Mucosa of rectum (tissue), 2 donors: ENCODE measurements at regions not wholly inside any gene's neighbourhood (a gene's known extent, or its start where the extent isn't known, plus 50 kb on each side); places are given as distances from the start of the nearest gene placed in this dataset.

ENCODE experiments used
- H3K27ac ChIP-seq, 2 donors: one replicate each; pipeline ENCODE4 v1.7.0; 2013; ENCODE audit warnings: inconsistent platforms in 2 of 2, low read depth in 2 of 2, low read length in 2 of 2
- H3K27me3 ChIP-seq, 2 donors: one replicate each; pipeline ENCODE4 v1.7.0; 2013; ENCODE audit warnings: low read length in 2 of 2; ENCODE audit not compliant: control insufficient read depth in 2 of 2, insufficient read depth in 2 of 2
- H3K36me3 ChIP-seq, 2 donors: one replicate each; pipeline ENCODE4 v1.7.0; 2013; ENCODE audit warnings: low read length in 2 of 2; ENCODE audit not compliant: control insufficient read depth in 2 of 2, insufficient read depth in 2 of 2
- H3K4me1 ChIP-seq, 2 donors: one replicate each; pipeline ENCODE4 v1.7.0; 2013; ENCODE audit warnings: low read length in 2 of 2, mild to moderate bottlenecking in 1 of 2; ENCODE audit not compliant: control insufficient read depth in 2 of 2, insufficient read depth in 2 of 2
- H3K4me3 ChIP-seq, 2 donors: one replicate each; pipeline ENCODE4 v1.7.0; 2013; ENCODE audit warnings: low read length in 2 of 2
- H3K9ac ChIP-seq, 2 donors: one replicate each; pipeline ENCODE4 v1.7.0; 2013; ENCODE audit warnings: low read length in 2 of 2, low read depth in 1 of 2, mild to moderate bottlenecking in 1 of 2
- H3K9me3 ChIP-seq, 2 donors: one replicate each; pipeline ENCODE4 v1.7.0; 2013; ENCODE audit warnings: low read length in 2 of 2; ENCODE audit not compliant: control insufficient read depth in 2 of 2
- donor health status: healthy.
- donor health status: Normal muscosa, but diverticular disease.

- no peaks in the 10 kb centered on the region for H3K27me3 ChIP-seq
- H3K27ac ChIP-seq: no peak overlapping the region
- no peaks in the 10 kb centered on the region for H3K9me3 ChIP-seq
- no peak overlapping the region for H3K4me3 ChIP-seq
- no peaks in the 10 kb centered on the region for H3K36me3 ChIP-seq
- peaks cover 0 to 5% of the 10 kb centered on the region in 2 donors for H3K4me1 ChIP-seq
- H3K9ac ChIP-seq: no peak overlapping the region
Observed at GRCh38 chr2:236976266-236977062, 109.2 kb upstream of the COPS8 start.

- Histone ChIP-seq H3K4me3 (no peak overlapping the region), H3K27ac (no peak overlapping the region), H3K4me1 (peaks cover 0 to 5% of the 10 kb centered on the region in 2 donors), H3K9me3 (no peaks in the 10 kb centered on the region), H3K27me3 (no peaks in the 10 kb centered on the region), H3K9ac (no peak overlapping the region), H3K36me3 (no peaks in the 10 kb centered on the region)
Observed at GRCh38 chr2:236977063-236977851, 108.4 kb upstream of the COPS8 start.

- Histone ChIP-seq H3K36me3 (no peaks in the 10 kb centered on the region), H3K9ac (no peak overlapping the region), H3K9me3 (no peaks in the 10 kb centered on the region), H3K4me1 (peaks cover 0 to 2% of the 10 kb centered on the region in 2 donors), H3K27ac (no peak overlapping the region), H3K4me3 (no peak overlapping the region), H3K27me3 (no peaks in the 10 kb centered on the region)
Observed at GRCh38 chr2:236977852-236978398, 107.8 kb upstream of the COPS8 start.

GRCh38 chr2:236979664-236980063 is 106.0 kb upstream of the COPS8 start:
- H3K9ac ChIP-seq: no peak overlapping the region
- no peaks in the 10 kb centered on the region for H3K36me3 ChIP-seq

GRCh38 chr2:236980961-236981360 is 104.7 kb upstream of the COPS8 start:
- H3K4me1 ChIP-seq: no peaks in the 10 kb centered on the region
- H3K27ac ChIP-seq: no peak overlapping the region
- H3K27me3 ChIP-seq: no peaks in the 10 kb centered on the region
- no peak overlapping the region for H3K4me3 ChIP-seq
- H3K9me3 ChIP-seq: peaks cover 0 to 3% of the 10 kb centered on the region in 2 donors
- no peaks in the 10 kb centered on the region for H3K36me3 ChIP-seq
- no peak overlapping the region for H3K9ac ChIP-seq

More at GRCh38 chr2:236979664-236980063, 106.0 kb upstream of the COPS8 start:
- Histone ChIP-seq H3K4me3 (no peak overlapping the region), H3K27ac (no peak overlapping the region), H3K9me3 (peaks cover 0 to 3% of the 10 kb centered on the region in 2 donors), H3K4me1 (no peaks in the 10 kb centered on the region), H3K27me3 (no peaks in the 10 kb centered on the region)

GRCh38 chr2:236981701-236982485 is 103.8 kb upstream of the COPS8 start:
- H3K27ac ChIP-seq: no peak overlapping the region
- H3K9me3 ChIP-seq: peaks cover 0 to 3% of the 10 kb centered on the region in 2 donors
- no peak overlapping the region for H3K4me3 ChIP-seq
- no peaks in the 10 kb centered on the region for H3K4me1 ChIP-seq
- H3K9ac ChIP-seq: no peak overlapping the region
- no peaks in the 10 kb centered on the region for H3K36me3 ChIP-seq
- no peaks in the 10 kb centered on the region for H3K27me3 ChIP-seq

- Histone ChIP-seq H3K36me3 (no peaks in the 10 kb centered on the region), H3K9ac (no peak overlapping the region)
Observed at GRCh38 chr2:236982693-236983455, 102.8 kb upstream of the COPS8 start.

GRCh38 chr2:236984046-236984445 is 101.6 kb upstream of the COPS8 start:
- Histone ChIP-seq H3K9ac (no peak overlapping the region), H3K27me3 (no peaks in the 10 kb centered on the region), H3K36me3 (no peaks in the 10 kb centered on the region), H3K4me3 (no peak overlapping the region), H3K27ac (no peak overlapping the region), H3K4me1 (no peaks in the 10 kb centered on the region), H3K9me3 (peaks cover 0 to 3% of the 10 kb centered on the region in 2 donors)

More at GRCh38 chr2:236982693-236983455, 102.8 kb upstream of the COPS8 start:
- no peaks in the 10 kb centered on the region for H3K27me3 ChIP-seq
- peaks cover 0 to 3% of the 10 kb centered on the region in 2 donors for H3K9me3 ChIP-seq
- no peak overlapping the region for H3K27ac ChIP-seq
- H3K4me3 ChIP-seq: no peak overlapping the region
- H3K4me1 ChIP-seq: no peaks in the 10 kb centered on the region

GRCh38 chr2:236985761-236986339 is 99.8 kb upstream of the COPS8 start:
- H3K36me3 ChIP-seq: no peaks in the 10 kb centered on the region
- H3K9me3 ChIP-seq: peaks cover 0 to 3% of the 10 kb centered on the region in 2 donors
- no peaks in the 10 kb centered on the region for H3K4me1 ChIP-seq
- H3K27me3 ChIP-seq: no peaks in the 10 kb centered on the region
- H3K4me3 ChIP-seq: no peak overlapping the region
- H3K9ac ChIP-seq: no peak overlapping the region
- H3K27ac ChIP-seq: no peak overlapping the region
